ENCODE measurements at regions not wholly inside any gene's neighbourhood (a gene's known extent, or its start where the extent isn't known, plus 50 kb on each side); places are given as distances from the start of the nearest gene placed in this dataset.

DNA sequence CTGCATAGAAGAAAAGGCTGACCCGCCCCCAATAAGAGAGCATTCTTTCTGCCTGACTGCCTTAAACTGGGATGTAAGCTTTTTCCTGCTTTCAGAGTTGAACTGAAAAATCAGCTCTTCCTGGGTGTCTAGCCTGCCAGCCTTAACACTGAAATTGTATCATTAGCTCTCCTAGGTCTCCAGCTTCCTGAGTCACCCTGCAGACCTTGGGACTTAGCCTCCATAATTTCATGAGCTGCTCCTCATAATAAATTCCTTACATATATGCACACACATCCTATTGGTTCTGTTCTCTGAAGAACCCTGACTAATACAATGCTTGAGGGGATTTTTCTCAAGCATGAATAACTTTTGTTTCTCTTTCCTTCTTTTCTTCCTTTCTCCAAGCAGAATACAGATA is 76.4 kb upstream of the FAR2 start:
- no peak overlapping the region for H3K9ac ChIP-seq (ENCODE audit: control insufficient read depth, insufficient read depth, low read length)
- H3K9me3 ChIP-seq (replicated peaks; ENCODE audit: control insufficient read depth, insufficient read depth, low read length), result no peaks in the 10 kb centered on the region
- TF ChIP-seq GABPA (IDR thresholded peaks at IDR 0.05; ENCODE audit: low read depth) (no peak), CHD4 (IDR thresholded peaks at IDR 0.05) (no peak), SMC3 (IDR thresholded peaks at IDR 0.05; ENCODE audit: borderline replicate concordance, low read length) (no peak), MEF2B (IDR thresholded peaks at IDR 0.05; ENCODE audit: partially characterized antibody, poor library complexity, severe bottlenecking) (no peak), FOS (IDR thresholded peaks at IDR 0.05; ENCODE audit: borderline replicate concordance, extremely low read depth, insufficient read length) (no peak)
- TF ChIP-seq, protein P1, sequence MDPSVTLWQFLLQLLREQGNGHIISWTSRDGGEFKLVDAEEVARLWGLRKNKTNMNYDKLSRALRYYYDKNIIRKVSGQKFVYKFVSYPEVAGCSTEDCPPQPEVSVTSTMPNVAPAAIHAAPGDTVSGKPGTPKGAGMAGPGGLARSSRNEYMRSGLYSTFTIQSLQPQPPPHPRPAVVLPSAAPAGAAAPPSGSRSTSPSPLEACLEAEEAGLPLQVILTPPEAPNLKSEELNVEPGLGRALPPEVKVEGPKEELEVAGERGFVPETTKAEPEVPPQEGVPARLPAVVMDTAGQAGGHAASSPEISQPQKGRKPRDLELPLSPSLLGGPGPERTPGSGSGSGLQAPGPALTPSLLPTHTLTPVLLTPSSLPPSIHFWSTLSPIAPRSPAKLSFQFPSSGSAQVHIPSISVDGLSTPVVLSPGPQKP (IDR thresholded peaks at IDR 0.05; ENCODE audit: low read depth, low read length), result no peak
- H3K27ac ChIP-seq (ENCODE audit: control insufficient read depth, insufficient read depth), result no peak overlapping the region
- ChIA-PET CTCF (interaction anchor here (0.7 to 8.4 kb wide), 21 partner anchors 9 to 355 kb away, joined by 3 to 69 read pairs (median 5); no protein-coding TSS in a partner anchor), SMC1A (ENCODE audit: uncharacterized antibody, unreplicated experiment) (interaction anchor here (0.6 to 5.3 kb wide), 17 partner anchors 14 to 807 kb away, joined by 3 to 47 read pairs (median 4); no protein-coding TSS in a partner anchor), POLR2A (no interaction called here), RAD21 (ENCODE audit: unreplicated experiment) (interaction anchor here (0.7 to 5.6 kb wide), 6 partner anchors 15 to 244 kb away, joined by 3 to 37 read pairs (median 4); no protein-coding TSS in a partner anchor)
- intact Hi-C loops (cut with micrococcal nuclease; ENCODE audit: unreplicated experiment), result loop anchor here (1.0 to 5.0 kb wide), 2 partner anchors 245 to 355 kb away; no protein-coding TSS in a partner anchor
- no peaks in the 10 kb centered on the region for H3K79me2 ChIP-seq (ENCODE audit: control insufficient read depth, insufficient read depth, low read length)
- H3K4me2 ChIP-seq (ENCODE audit: control insufficient read depth, insufficient read depth), result no peak overlapping the region
- 5% methylated on average over 1 of the region's 1 CpG for WGBS (ENCODE audit: insufficient coverage, insufficient replicate concordance, low lambda C conversion rate, missing lambda C conversion rate)
- no peak for DNase-seq (ENCODE audit: low read depth, low spot score)
- BruUV-seq (replicated peaks), result no TSS peak
- no peak overlapping the region for H3K4me3 ChIP-seq
- H3K36me3 ChIP-seq (ENCODE audit: control insufficient read depth in 2 of 2, insufficient read depth in 2 of 2, low read length in 1 of 2), result no peaks in the 10 kb centered on the region
- no peaks in the 10 kb centered on the region for H4K20me1 ChIP-seq (ENCODE audit: control insufficient read depth, insufficient read depth)
- H3K27me3 ChIP-seq (replicated peaks in 1 of 2; ENCODE audit: control insufficient read depth in 2 of 2, insufficient read depth in 2 of 2, low read length in 1 of 2), result no peaks in the 10 kb centered on the region
- in situ Hi-C loops (cut with MboI), result no loop called here
- ATAC-seq, result no peak
- FAIRE-seq, result no peak
- H2AFZ ChIP-seq (ENCODE audit: control insufficient read depth, low read depth, low read length), result no peak overlapping the region
- H3K4me1 ChIP-seq (ENCODE audit: control insufficient read depth, insufficient read depth, low read length), result no peaks in the 10 kb centered on the region
